Heart left ventricle (tissue), 13 donors: ENCODE measurements at regions not wholly inside any gene's neighbourhood (a gene's known extent, or its start where the extent isn't known, plus 50 kb on each side); places are given as distances from the start of the nearest gene placed in this dataset.
"Not testable (repeated sequence)": the region's sequence is repeated elsewhere in the genome, so short reads cannot be mapped to it uniquely, and the experiment has no call there.

Experiments used
- POLR2A ChIP-seq, 2 donors: fragments of 450-650 bp; IDR thresholded peaks; one replicate each; pipeline ENCODE4 v1.6.1; 2017; ENCODE audit warnings: antibody characterized with exemption in 2 of 2, mild to moderate bottlenecking in 2 of 2, moderate library complexity in 2 of 2
- TF ChIP-seq, protein P1 (sequence below), 12 donors: fragments of 200-600 bp; sonication (generic) in 4 of 12; IDR thresholded peaks; one replicate each; pipeline versions ENCODE4 v1.5.0 to v1.8.0; 2018 to 2022; ENCODE audit warnings: antibody characterized with exemption in 12 of 12, mild to moderate bottlenecking in 5 of 12
- donor health status: ischemic (EF 13 %, LVEDD 7.1; RV severe dilation, severe dysfunction).
- donor health status: DM: no; HTN: yes; CAD: no.
- donor health status: DM: no; HTN: no; CAD: no.
- donor health status: ischemic (EF 25% LVEDD 6.9; RV normal size, moderate dysfunction).
- donor health status: ischemic (EF 25% LVEDD 5.7; RV mildly dilated, moderate dysfunction).
- donor health status: ischemic (EF 35%, LVEDD 5.7; RV mildly dilated, moderate dysfunction).
- donor health status: nonischemic (EF 11% LVEDD 7.7; RV severe dilation, severe dysfunction).
- donor health status: DM: yes; HTN: yes; CAD: no.
- donor health status: PGD.
- donor health status: ischemic (EF 29% LVEDD 5.4; RV normal size, mild dysfunction).
- donor health status: nonischemic (EF 23%, LVEDD 6.1; RV moderate dilation, normal function).

DNA sequence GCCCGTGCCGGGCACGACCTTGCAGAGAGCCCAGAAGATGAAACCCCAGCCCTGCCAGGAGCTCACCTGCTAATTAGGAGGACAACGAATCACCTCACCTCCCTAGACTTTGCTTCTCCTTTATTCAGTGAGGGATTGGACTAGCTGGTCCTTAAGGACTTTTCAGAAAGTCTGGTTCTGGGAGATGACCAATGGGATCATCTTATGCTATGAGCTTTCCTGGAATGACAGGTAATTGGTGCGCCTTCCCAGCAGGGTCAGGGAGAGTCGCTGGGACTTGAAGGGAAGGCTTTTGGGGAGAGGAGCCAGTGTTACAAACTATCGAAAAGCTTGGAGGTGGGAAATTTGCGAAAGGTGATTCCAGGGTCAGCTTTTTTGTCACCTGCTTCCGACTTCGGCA is 159.1 kb downstream of the KLRB1 start:
- TF ChIP-seq, protein P1, sequence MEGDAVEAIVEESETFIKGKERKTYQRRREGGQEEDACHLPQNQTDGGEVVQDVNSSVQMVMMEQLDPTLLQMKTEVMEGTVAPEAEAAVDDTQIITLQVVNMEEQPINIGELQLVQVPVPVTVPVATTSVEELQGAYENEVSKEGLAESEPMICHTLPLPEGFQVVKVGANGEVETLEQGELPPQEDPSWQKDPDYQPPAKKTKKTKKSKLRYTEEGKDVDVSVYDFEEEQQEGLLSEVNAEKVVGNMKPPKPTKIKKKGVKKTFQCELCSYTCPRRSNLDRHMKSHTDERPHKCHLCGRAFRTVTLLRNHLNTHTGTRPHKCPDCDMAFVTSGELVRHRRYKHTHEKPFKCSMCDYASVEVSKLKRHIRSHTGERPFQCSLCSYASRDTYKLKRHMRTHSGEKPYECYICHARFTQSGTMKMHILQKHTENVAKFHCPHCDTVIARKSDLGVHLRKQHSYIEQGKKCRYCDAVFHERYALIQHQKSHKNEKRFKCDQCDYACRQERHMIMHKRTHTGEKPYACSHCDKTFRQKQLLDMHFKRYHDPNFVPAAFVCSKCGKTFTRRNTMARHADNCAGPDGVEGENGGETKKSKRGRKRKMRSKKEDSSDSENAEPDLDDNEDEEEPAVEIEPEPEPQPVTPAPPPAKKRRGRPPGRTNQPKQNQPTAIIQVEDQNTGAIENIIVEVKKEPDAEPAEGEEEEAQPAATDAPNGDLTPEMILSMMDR (IDR thresholded peaks at IDR 0.05), result not testable (repeated sequence)
- not testable (repeated sequence) for TF ChIP-seq POLR2A (IDR thresholded peaks at IDR 0.05)
